ENCODE measurements at regions not wholly inside any gene's neighbourhood (a gene's known extent, or its start where the extent isn't known, plus 50 kb on each side); places are given as distances from the start of the nearest gene placed in this dataset.

GRCh38 chr6:110034667-110035036, 56.5 kb downstream of the GPR6 start:
- TF ChIP-seq CTCF (IDR thresholded peaks at IDR 0.05) (no peak), POLR2A (IDR thresholded peaks at IDR 0.05) (no peak)
